ENCODE measurements at regions not wholly inside any gene's neighbourhood (a gene's known extent, or its start where the extent isn't known, plus 50 kb on each side); places are given as distances from the start of the nearest gene placed in this dataset.

GRCh38 chr16:48932216-48932855 is 322.4 kb upstream of the N4BP1 start:
- DNase-seq (ENCODE audit: low spot score in 2 of 2) (no peak), ATAC-seq (replicated peaks; ENCODE audit: extremely low read depth, poor library complexity, severe bottlenecking) (no peak)
- Mint-ChIP-seq H3K27me3 (no peaks in the 10 kb centered on the region), H3K27ac (ENCODE audit: low read depth) (no peak overlapping the region), H3K4me1 (no peaks in the 10 kb centered on the region), H3K4me3 (no peak overlapping the region), H3K9me3 (no peaks in the 10 kb centered on the region), H3K36me3 (ENCODE audit: insufficient read depth) (no peaks in the 10 kb centered on the region)

- Mint-ChIP-seq H3K27ac (ENCODE audit: low read depth) (no peak overlapping the region), H3K36me3 (ENCODE audit: insufficient read depth) (no peaks in the 10 kb centered on the region), H3K4me3 (no peak overlapping the region), H3K27me3 (no peaks in the 10 kb centered on the region), H3K4me1 (no peaks in the 10 kb centered on the region), H3K9me3 (no peaks in the 10 kb centered on the region)
- ATAC-seq (replicated peaks; ENCODE audit: extremely low read depth, poor library complexity, severe bottlenecking) (no peak), DNase-seq (ENCODE audit: low spot score in 2 of 2) (no peak)
Observed at GRCh38 chr16:48930951-48931553, 321.1 kb upstream of the N4BP1 start.

GRCh38 chr16:48919791-48920190 is 309.8 kb upstream of the N4BP1 start:
- Mint-ChIP-seq H3K36me3 (ENCODE audit: insufficient read depth) (no peaks in the 10 kb centered on the region), H3K9me3 (peaks cover 34% of the 10 kb centered on the region), H3K4me1 (no peaks in the 10 kb centered on the region), H3K4me3 (no peak overlapping the region), H3K27me3 (no peaks in the 10 kb centered on the region), H3K27ac (ENCODE audit: low read depth) (no peak overlapping the region)
- DNase-seq (ENCODE audit: low spot score in 2 of 2) (no peak), ATAC-seq (replicated peaks; ENCODE audit: extremely low read depth, poor library complexity, severe bottlenecking) (no peak)

- ATAC-seq (replicated peaks; ENCODE audit: extremely low read depth, poor library complexity, severe bottlenecking) (no peak), DNase-seq (ENCODE audit: low spot score in 2 of 2) (no peak)
- H3K4me1 Mint-ChIP-seq = no peaks in the 10 kb centered on the region
- H3K4me3 Mint-ChIP-seq = no peak overlapping the region
- no peak overlapping the region for H3K27ac Mint-ChIP-seq (ENCODE audit: low read depth)
- no peaks in the 10 kb centered on the region for H3K27me3 Mint-ChIP-seq
- H3K9me3 Mint-ChIP-seq = peaks cover 38% of the 10 kb centered on the region
- H3K36me3 Mint-ChIP-seq (ENCODE audit: insufficient read depth) = no peaks in the 10 kb centered on the region
Observed at GRCh38 chr16:48918520-48919258, 308.7 kb upstream of the N4BP1 start.

GRCh38 chr16:48916566-48916965 is 306.6 kb upstream of the N4BP1 start:
- H3K4me1 Mint-ChIP-seq = no peaks in the 10 kb centered on the region
- no peak overlapping the region for H3K4me3 Mint-ChIP-seq
- DNase-seq (ENCODE audit: low spot score in 2 of 2) = no peak
- H3K27me3 Mint-ChIP-seq = no peaks in the 10 kb centered on the region
- no peak overlapping the region for H3K27ac Mint-ChIP-seq (ENCODE audit: low read depth)
- H3K36me3 Mint-ChIP-seq (ENCODE audit: insufficient read depth) = no peaks in the 10 kb centered on the region
- ATAC-seq (replicated peaks; ENCODE audit: extremely low read depth, poor library complexity, severe bottlenecking) = no peak
- peaks cover 27% of the 10 kb centered on the region for H3K9me3 Mint-ChIP-seq

- H3K9me3 Mint-ChIP-seq = peaks cover 27% of the 10 kb centered on the region
- no peak overlapping the region for H3K27ac Mint-ChIP-seq (ENCODE audit: low read depth)
- no peak for ATAC-seq (replicated peaks; ENCODE audit: extremely low read depth, poor library complexity, severe bottlenecking)
Observed at GRCh38 chr16:48914070-48914469, 304.1 kb upstream of the N4BP1 start.

GRCh38 chr16:48913384-48913783 is 303.4 kb upstream of the N4BP1 start:
- ATAC-seq (replicated peaks; ENCODE audit: extremely low read depth, poor library complexity, severe bottlenecking) = no peak
- peaks cover 23% of the 10 kb centered on the region for H3K9me3 Mint-ChIP-seq
- H3K27me3 Mint-ChIP-seq = no peaks in the 10 kb centered on the region
- DNase-seq (ENCODE audit: low spot score in 2 of 2) = no peak
- H3K4me3 Mint-ChIP-seq = no peak overlapping the region
- H3K36me3 Mint-ChIP-seq (ENCODE audit: insufficient read depth) = no peaks in the 10 kb centered on the region
- H3K4me1 Mint-ChIP-seq = no peaks in the 10 kb centered on the region
- no peak overlapping the region for H3K27ac Mint-ChIP-seq (ENCODE audit: low read depth)

More at GRCh38 chr16:48914070-48914469, 304.1 kb upstream of the N4BP1 start:
- H3K36me3 Mint-ChIP-seq (ENCODE audit: insufficient read depth) = no peaks in the 10 kb centered on the region
- no peaks in the 10 kb centered on the region for H3K27me3 Mint-ChIP-seq
- no peak overlapping the region for H3K4me3 Mint-ChIP-seq
- no peaks in the 10 kb centered on the region for H3K4me1 Mint-ChIP-seq
- no peak for DNase-seq (ENCODE audit: low spot score in 2 of 2)

- no peak for DNase-seq (ENCODE audit: low spot score in 2 of 2)
- peaks cover 28% of the 10 kb centered on the region for H3K9me3 Mint-ChIP-seq
Observed at GRCh38 chr16:48912360-48912759, 302.4 kb upstream of the N4BP1 start.

GRCh38 chr16:48911700-48912099 is 301.7 kb upstream of the N4BP1 start:
- DNase-seq (ENCODE audit: low spot score in 2 of 2) = no peak
- no peak overlapping the region for H3K4me3 Mint-ChIP-seq
- no peaks in the 10 kb centered on the region for H3K36me3 Mint-ChIP-seq (ENCODE audit: insufficient read depth)
- no peaks in the 10 kb centered on the region for H3K4me1 Mint-ChIP-seq
- ATAC-seq (replicated peaks; ENCODE audit: extremely low read depth, poor library complexity, severe bottlenecking) = no peak
- H3K27me3 Mint-ChIP-seq = no peaks in the 10 kb centered on the region
- peaks cover 27% of the 10 kb centered on the region for H3K9me3 Mint-ChIP-seq
- no peak overlapping the region for H3K27ac Mint-ChIP-seq (ENCODE audit: low read depth)

More at GRCh38 chr16:48912360-48912759, 302.4 kb upstream of the N4BP1 start:
- no peaks in the 10 kb centered on the region for H3K4me1 Mint-ChIP-seq
- no peak overlapping the region for H3K27ac Mint-ChIP-seq (ENCODE audit: low read depth)
- no peak for ATAC-seq (replicated peaks; ENCODE audit: extremely low read depth, poor library complexity, severe bottlenecking)
- H3K4me3 Mint-ChIP-seq = no peak overlapping the region
- no peaks in the 10 kb centered on the region for H3K27me3 Mint-ChIP-seq
- H3K36me3 Mint-ChIP-seq (ENCODE audit: insufficient read depth) = no peaks in the 10 kb centered on the region

GRCh38 chr16:48910214-48910613 is 300.2 kb upstream of the N4BP1 start:
- Mint-ChIP-seq H3K27me3 (no peaks in the 10 kb centered on the region), H3K36me3 (ENCODE audit: insufficient read depth) (no peaks in the 10 kb centered on the region), H3K4me1 (no peaks in the 10 kb centered on the region), H3K4me3 (no peak overlapping the region), H3K27ac (ENCODE audit: low read depth) (no peak overlapping the region), H3K9me3 (peaks cover 12% of the 10 kb centered on the region)
- DNase-seq (ENCODE audit: low spot score in 2 of 2) (no peak), ATAC-seq (replicated peaks; ENCODE audit: extremely low read depth, poor library complexity, severe bottlenecking) (no peak)

GRCh38 chr16:48909231-48909630 is 299.3 kb upstream of the N4BP1 start:
- no peaks in the 10 kb centered on the region for H3K27me3 Mint-ChIP-seq
- H3K4me3 Mint-ChIP-seq = no peak overlapping the region
- H3K9me3 Mint-ChIP-seq = peaks cover 7% of the 10 kb centered on the region
- no peak for ATAC-seq (replicated peaks; ENCODE audit: extremely low read depth, poor library complexity, severe bottlenecking)
- no peaks in the 10 kb centered on the region for H3K36me3 Mint-ChIP-seq (ENCODE audit: insufficient read depth)
- no peak overlapping the region for H3K27ac Mint-ChIP-seq (ENCODE audit: low read depth)
- DNase-seq (ENCODE audit: low spot score in 2 of 2) = no peak
- no peaks in the 10 kb centered on the region for H3K4me1 Mint-ChIP-seq

GRCh38 chr16:48907906-48908634 is 298.1 kb upstream of the N4BP1 start:
- Mint-ChIP-seq H3K27ac (ENCODE audit: low read depth) (no peak overlapping the region), H3K36me3 (ENCODE audit: insufficient read depth) (no peaks in the 10 kb centered on the region), H3K4me1 (no peaks in the 10 kb centered on the region), H3K4me3 (no peak overlapping the region), H3K27me3 (no peaks in the 10 kb centered on the region), H3K9me3 (peaks cover 5% of the 10 kb centered on the region)
- DNase-seq (ENCODE audit: low spot score in 2 of 2) (no peak), ATAC-seq (replicated peaks; ENCODE audit: extremely low read depth, poor library complexity, severe bottlenecking) (no peak)

Measured in central memory CD8-positive, alpha-beta T cell (primary cell).